Fibroblast of skin of back (primary cell): ENCODE measurements at regions not wholly inside any gene's neighbourhood (a gene's known extent, or its start where the extent isn't known, plus 50 kb on each side); places are given as distances from the start of the nearest gene placed in this dataset.
A peak's percentile ranks its signal among the peaks of the same experiment; 100 is the strongest.

Source experiments
- DNase-seq: peaks from one replicate; pipeline ENCODE4 v3.0.0-alpha.2; 2013

DNA sequence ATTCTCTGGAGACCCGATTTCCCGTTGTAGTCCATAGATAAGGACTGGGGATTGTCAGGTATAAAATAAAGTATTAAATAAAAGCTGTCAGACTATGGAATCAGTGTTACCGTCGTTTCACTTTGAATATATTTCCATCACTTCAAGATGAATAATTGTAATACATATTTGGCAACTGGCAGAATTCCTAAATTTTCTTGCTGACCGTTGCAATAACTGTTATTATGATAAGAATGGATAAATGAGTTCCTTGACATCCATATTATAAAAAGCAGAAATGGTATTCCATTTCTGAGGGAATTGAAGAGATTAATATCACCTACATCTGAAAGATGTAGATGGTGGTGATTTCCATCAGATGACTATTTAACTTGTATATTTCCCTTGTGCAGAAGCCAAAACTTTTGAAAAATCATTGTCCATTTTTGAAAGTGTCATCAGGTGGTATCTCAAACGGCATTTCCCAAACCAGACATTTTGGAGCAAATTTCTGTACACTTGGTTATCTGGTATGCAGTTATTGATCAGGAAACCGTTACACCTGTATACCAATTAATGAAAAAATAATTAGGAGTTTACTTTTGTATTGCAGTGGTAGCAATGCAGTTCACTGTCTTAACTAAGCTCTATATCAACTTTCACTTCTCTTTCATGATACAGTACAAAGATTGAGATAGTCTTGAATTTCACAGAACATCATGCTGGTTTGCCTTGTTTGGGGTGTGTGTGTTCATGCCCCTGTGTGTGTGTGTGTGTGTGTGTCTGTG is 878.5 kb downstream of the PCDH18 start:
- no peak for DNase-seq

DNA sequence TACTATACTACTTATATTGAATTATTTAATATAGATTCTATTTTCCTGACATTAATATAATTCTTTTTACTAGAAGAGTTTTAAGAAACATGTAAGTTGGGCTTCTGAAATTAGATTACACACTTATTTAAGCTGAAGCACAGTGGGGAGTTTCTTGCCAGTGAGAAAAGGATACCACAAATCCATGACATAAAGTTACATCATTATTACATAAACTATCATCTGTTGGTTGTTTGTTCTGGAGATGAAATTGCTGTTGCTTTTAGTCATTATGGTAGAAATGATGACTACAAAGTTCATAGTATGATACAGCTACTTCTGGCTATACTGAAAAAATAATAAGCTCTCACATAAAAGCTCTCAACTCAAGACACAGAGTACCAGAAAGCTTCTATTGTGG is 880.4 kb downstream of the PCDH18 start:
- DNase-seq = peak; percentile 16

DNA sequence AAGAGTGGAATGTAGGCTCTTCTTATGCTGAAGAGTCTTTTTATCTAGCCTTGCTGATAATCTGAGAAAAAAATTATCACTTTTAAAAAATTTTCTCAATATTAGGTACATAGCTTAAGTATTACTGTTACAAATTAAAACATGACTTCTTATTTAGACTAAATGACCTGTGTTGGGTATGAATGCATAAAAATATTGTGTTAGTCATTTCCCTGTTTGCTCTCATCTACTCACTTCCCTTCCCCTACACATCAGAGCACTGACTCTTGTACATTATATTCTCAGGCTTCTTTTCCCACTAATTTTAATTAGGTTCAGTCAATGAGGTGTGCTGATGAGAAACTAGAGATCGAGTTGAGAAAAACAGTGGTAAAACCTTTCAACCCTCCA is 881.0 kb downstream of the PCDH18 start:
- DNase-seq = peak; percentile 13

DNA sequence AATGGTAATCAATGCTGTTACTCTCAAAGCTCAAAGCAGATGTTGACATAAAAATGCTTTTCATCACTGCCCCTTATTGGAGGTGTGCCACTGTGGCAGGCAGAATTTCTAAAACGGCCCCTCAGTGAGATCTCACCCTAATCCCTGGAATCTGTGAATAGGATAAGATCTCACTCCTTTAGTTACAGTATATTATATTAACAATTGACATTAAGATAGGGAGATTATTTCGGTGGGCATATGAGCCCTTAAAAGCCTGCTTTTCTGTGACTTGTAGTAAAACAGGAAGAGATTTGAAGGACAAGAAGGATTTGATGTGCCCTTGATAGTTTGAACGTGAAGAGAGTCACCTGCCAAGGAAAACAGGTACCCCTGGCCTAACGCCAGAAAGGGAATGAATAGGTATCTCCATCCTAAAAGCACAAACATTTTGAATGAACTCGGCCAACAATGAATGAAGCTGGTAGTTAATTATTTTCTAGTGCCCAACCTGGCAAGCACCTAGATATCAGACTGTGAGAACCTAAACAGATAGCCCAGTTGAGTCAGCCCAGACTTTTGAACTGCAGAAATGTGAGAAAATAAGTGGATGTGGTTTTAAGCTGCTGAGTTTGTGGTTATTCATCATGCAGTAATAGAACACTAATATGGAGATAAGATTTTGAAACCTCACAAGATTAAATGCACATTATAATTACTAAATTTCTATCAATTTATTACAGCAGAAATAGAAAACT is 881.6 kb downstream of the PCDH18 start:
- DNase-seq = peak; percentile 47

DNA sequence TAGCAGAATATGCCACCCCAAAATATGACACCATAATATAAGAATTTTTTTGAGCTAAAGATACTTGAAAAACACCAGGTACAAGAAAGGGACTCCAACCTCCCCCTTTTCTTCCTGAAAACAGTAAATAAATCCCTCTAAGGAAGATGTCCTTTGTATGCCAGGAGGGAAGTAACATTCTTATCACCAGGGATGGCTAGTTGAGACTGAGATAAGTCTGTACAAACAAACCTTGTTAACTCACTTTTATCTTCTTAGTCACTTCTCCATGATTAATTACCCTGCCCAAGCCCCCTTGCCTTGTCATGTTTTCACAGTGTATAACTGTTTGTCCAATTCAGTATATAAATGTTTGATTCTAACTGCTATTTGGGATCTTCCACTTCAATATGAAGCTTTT is 888.0 kb downstream of the PCDH18 start:
- DNase-seq = no peak

DNA sequence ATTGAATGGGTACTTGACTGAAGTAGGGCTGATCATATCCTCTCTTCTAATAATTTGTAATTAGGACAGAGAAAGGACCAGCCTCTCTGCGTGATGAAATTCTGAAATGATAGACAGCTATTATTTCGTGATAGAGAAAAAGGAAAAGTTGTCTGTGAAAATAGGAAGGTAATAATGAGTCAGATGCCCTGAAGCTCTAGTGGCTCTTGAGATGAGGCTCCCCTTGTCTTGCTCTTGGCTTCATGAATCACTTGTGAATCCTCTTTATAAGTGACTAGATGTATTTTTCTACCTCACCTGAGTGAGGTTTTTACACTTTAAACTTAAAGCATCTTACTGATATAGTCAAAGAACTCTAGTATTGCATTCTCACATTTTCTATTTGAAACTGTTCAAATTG is 888.9 kb downstream of the PCDH18 start:
- DNase-seq = no peak

DNA sequence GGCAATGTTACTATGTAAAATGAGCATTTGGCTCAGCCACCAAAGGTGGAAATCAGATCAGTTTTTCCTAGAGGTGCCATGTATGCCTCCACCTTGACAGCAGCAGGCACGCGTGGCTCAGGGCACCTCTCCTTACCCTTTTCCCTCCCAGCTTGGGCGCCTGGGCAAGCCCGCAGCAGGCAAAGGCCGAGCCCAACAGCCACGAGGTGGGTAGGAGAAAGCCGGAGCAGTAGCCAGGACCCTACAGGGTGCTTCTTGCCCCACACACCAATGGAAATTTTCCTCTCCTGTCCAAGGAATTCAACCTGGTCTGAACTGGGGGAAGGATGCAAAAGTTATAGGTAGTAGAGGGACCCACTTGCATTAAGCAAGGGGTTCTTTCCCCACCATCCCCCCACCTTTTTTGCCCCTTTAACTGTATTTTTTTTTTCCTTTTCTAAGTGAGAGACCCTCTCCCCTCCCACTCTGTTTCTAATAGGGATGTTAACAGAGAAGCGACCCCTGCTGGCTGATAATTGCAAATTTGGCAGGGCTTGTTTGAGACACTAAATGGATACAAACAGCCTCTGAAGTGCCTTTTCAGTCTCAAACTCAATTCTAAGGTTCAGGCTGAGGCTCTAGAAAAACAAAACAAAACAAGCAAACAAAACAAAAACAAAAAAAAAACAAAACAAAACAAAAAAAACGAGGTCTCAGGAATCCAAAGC is 895.1 kb downstream of the PCDH18 start:
- no peak for DNase-seq

DNA sequence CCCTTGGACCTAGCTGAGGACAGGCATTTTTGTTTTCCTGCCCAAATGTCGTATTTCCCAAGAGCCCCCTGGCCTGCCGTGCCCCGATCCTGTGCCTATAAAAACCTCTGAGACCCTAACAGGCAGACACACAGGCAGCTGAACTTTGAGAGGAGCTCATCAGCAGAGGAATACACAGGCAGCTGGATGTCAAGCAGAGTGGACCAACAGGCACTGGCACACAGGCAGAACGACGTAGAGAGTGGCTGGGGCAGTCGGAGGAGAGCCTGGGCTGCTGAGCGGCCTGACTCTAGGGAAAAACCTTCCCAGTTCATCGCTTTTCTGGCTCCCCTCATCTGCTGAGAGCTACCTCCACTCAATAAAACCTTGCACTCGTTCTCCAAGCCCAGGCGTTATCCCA is 896.1 kb downstream of the PCDH18 start:
- DNase-seq = no peak

DNA sequence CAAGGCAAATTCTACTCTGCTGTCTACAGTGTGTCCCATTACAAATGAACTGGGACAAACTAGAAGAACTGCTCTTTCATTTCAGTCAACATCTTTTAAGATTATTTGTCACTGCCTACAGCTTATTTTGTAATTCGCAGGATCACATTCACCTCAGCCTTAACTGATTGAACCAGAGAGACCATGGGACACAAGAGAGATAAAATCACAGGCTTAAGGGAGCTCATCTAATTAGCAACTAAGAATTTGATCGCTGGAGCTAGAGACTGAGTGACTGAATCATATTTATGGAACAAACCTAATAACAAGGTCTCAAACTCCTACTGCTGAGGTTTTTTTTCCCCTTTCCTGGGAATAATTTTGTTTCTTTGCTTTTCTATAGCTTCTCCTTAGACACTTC is 898.2 kb downstream of the PCDH18 start:
- DNase-seq = no peak

DNA sequence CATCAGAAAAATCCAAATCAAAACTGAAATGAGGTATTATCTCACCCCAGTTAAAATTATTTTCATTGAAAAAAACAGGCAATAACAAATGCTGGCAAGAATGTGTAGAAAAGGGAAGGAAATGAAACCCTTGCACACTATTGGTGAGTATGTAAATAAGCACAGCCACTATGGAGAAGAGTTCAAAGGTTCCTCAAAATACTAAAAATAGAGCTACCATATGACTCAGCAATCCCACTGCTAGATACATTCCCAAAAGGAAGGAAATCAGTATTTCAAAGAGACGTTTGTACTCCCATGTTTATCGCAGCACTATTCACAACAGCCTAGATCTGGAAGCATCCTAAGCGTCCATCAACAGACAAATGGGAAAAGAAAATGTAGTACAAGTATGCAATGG is 932.4 kb downstream of the PCDH18 start:
- DNase-seq = no peak

DNA sequence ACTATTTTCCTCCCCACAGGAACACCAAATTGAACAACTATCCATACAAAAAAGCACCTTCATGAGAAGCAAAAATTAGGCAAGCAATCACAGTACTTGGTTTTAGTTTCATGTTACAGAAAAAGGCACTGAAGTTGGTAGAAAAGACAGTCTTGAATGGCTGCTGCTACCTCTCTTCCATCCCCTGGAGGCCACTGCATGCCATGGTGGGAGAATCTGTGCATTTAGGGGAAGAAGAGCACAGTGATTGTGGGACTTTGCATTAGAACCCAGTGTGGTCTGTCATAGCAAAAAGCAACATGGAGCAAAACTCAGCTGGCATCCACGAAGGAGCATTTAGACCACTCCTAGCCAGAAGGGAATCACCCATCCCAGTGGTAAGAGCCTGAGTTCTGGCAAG is 941.9 kb downstream of the PCDH18 start:
- no peak for DNase-seq

DNA sequence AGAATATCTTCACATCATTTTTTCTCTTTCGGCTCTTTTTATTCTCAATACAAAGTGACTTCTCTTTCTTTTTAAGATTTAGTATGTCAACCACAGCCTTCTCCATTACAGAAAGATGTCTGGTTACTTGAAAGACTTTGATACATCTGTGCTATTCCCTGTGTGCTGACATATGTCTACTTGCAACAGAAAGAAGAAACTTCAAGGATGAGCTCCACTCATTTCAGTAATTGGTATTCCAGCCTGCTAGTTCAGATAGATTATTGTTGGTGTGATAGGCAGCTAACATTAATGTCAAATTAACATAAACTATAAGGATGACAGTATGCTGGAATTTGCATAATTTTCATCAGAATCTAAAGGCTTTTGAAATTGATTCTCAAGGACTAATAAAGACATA is 948.7 kb downstream of the PCDH18 start:
- no peak for DNase-seq

DNA sequence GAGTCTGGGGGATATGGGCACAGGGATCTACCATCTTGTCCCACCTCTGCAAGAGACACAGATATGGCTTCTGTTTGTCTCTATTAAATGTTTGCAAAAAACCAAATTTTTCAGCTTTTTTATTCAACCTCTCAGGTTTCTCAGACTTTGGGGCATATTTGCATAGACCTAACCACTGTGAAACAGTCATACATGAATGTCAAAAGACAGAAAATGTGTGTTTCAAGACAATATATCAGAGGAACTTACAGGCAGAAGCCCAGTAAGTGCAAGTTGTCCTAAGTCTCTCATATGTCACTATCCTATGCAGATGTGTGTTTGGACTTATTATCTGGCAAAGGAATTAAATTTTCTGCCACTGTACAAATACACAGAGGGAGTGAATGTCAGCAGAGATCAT is 951.2 kb downstream of the PCDH18 start:
- no peak for DNase-seq

DNA sequence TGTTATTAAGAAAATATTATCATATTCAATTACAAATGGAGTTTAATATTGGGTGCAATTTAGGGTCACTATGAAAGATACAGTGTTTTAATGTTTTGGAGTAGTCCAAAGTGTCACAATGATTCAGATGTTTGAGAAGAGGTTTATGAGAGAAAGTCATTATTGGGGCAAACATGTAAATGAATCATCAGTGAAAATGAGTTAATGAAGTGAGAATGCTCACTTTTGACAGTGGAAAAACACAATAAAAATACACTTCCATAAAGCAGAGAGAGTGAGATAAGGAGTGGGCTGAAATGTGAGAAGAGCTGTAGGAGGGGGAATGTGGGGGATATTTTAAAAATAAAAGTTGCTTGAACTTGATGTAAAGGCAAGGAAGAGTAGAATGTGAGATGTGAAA is 957.1 kb downstream of the PCDH18 start:
- DNase-seq = no peak

DNA sequence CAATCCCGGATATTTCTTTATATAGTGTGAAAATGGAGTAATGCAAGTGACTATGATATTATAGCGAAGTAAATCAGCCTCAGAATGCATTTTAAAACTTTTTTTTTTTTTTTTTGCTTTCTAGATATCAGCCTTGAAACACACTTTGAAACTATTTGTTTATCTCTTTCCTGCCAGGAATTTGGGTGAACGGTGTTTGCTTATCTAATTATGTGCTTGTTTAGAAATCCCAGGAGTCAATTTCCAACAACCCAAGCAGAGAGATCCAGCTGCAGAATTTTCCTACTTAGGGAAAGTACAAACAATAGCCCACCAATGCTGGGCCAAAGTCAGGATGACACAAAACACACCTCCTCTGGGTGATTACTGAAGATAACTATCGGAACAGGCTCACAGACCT is 958.8 kb downstream of the PCDH18 start:
- no peak for DNase-seq

DNA sequence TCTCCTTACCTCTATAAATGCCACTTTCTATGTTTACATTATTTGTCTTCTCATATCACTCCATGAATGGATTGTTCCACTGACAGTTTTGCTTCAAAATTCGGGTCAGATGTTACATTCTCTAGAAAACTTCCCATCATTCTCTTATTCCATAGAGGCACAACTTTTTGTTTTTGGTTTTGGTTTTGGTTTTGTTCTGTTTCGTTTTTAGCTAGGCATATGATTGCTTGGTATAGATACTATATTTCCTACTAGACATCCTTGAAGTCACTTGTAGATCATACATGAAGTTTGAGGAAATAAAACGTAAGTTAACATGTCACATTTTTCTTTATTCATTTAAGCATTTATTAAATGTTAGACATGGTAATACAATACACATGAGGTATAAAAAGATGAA is 961.0 kb downstream of the PCDH18 start:
- DNase-seq = no peak

DNA sequence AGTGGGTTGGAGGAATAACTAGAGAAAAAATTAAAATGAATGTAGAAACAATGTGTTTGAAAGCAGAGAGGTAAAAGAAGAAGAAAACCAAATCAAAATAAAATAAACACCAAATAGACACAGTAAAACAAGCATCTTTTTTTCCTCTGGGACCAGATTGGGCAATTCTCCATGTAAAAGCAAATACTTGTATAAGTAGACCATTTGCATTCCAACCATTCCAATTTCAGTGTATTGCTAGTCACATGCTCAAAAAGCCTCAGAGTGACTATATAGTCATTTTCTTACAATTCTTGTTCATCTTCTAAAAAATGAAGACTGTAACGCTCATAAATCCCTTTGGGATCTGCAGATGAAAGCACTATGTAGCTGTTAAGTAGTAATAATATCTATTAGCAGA is 969.5 kb downstream of the PCDH18 start:
- peak; percentile 77 for DNase-seq

DNA sequence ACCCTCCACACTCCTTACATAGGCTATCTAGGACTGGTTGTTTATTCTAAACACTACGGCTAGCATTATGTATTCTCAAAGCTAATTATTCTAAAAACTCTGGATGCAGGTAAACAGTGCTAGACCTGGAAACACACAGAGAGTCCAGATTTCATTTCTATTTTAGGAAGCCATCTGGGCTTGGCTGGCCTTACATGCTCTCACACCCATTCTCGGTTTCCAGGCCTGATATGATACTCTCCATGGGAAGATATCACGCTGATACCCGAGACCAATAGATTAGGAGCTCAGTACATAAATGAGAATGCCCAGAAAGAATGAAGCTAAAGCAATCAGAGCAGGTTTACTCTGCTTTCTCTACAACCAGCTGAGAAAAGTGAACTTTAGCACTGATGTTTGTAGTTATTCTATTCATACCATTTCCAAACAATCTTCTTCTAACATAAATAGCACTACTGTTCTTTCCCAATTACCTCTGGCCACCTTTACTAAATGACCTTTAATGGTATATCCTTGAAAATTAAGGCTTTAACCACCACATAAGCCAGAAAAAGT is 973.3 kb downstream of the PCDH18 start:
- no peak for DNase-seq

DNA sequence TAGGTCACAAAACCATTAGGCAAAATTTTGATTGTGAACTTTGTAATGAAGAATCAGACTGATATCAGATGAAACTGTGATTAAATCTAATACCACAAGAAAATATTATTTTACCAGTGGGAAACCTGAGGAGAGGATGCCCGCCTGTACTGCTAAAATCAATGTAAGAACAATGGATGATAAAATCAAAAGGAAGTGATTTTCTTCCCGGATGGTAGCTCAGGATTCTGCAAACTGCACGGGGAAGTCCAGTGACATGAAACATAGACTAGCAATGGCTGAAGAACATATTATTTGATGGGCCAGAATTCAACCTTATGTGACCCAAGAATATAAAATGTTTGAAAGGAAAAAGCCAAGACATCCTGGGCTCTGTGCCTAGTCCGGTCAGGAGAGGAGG is 974.9 kb downstream of the PCDH18 start:
- DNase-seq = no peak

DNA sequence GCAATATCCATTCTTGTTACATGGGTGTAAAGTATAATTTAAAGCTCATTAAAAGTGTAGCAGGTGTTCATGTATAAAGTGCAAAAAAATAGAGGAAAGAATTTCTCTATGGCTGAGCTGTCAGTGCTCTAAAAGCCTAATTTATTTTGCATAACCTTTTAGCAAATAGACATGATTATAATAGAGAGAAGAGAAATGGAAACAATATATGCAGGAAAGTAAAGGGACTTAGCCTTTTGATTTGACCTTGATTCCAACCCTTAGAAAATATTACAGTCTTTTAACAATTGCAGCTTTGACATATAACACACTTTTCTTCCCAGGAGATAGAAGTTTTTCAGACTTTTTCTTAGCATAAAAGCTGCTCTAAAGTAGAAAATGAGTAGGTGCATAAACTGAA is 978.3 kb downstream of the PCDH18 start:
- DNase-seq = no peak

DNA sequence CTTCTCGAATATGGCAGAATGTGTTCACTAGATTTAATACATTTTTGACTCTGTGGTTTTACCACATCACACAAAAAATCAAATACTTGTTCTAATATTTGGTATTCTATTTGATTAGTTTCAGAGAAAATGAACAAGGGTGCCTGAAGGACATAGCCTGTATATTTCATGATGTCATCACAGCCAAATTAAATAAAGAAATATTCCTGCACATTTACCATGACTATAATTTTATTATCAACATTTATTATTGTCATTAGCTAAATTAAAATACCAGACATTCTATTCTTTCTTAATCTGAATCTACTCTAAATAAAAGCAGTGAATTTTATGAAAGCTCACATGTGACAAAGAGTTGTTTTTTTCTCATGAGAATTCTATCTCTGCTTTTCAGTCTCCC is 980.5 kb downstream of the PCDH18 start:
- DNase-seq = no peak

DNA sequence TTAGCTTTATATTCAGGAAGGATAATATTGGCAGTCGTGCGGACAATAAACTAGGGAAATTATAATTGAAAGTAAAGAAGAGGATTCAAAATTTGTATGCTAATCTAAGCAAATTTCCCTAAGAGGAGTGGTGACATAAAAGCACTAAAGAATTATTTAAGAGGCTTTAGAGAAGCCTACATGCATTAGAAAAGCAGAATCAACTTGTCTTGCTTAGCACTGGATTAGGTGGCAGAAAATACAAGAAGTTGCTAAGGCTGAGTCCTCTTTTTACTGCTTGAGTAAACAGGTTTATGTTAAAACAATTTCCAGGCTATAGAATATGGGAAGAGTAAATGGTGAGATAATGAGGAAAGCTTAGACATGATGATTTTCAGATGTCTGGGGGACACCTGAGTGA is 991.5 kb downstream of the PCDH18 start:
- DNase-seq = no peak

DNA sequence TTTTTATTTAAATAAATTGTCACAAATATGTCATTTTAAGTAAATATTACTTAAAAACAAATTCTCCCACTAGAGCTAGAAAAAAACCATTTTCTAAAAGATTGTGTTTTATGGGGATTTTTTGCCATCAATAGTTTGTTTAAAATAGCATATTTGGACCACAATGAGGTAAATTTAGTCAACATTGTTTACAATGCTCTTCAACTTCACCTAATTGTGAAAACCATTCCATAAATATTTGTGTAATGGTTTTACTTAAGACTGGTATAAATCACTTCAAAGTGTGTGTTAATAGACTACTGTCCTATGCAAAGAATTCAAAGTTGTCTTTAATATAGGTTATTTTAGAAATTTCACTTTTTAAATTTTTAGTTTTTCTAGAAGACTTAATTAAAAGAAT is 1004.2 kb downstream of the PCDH18 start:
- DNase-seq = no peak

DNA sequence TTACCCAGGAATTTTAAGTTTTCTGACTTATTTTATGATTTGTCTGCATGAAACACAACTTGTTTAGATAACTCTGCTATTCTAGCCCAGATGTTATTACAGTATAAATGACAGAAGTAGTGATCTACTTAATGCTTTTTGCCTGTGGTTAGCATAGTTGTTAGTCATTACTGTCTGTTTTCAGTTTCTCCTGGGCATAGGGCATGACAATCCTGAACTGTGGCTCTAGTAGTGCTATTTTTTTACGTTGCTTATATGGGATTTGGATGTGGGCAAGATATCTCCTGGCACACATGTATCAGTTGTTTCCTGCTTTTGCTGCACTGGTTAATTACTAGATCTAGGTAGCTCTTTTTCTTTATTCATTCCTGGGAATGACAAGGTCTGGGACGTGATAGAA is 1005.8 kb downstream of the PCDH18 start:
- DNase-seq = peak; percentile 5
